Stimulated activated CD8-positive, alpha-beta memory T cell treated with anti-CD3 and anti-CD28 coated beads, Interleukin-4, amount 100 ng/mL, for 48 hours (primary cell): ENCODE measurements at regions not wholly inside any gene's neighbourhood (a gene's known extent, or its start where the extent isn't known, plus 50 kb on each side); places are given as distances from the start of the nearest gene placed in this dataset.
"Not testable (repeated sequence)": the region's sequence is repeated elsewhere in the genome, so short reads cannot be mapped to it uniquely, and the experiment has no call there.

ENCODE experiments used
- DNase-seq: peaks from one replicate; pipeline ENCODE4 v3.0.0-alpha.2; 2020

DNA sequence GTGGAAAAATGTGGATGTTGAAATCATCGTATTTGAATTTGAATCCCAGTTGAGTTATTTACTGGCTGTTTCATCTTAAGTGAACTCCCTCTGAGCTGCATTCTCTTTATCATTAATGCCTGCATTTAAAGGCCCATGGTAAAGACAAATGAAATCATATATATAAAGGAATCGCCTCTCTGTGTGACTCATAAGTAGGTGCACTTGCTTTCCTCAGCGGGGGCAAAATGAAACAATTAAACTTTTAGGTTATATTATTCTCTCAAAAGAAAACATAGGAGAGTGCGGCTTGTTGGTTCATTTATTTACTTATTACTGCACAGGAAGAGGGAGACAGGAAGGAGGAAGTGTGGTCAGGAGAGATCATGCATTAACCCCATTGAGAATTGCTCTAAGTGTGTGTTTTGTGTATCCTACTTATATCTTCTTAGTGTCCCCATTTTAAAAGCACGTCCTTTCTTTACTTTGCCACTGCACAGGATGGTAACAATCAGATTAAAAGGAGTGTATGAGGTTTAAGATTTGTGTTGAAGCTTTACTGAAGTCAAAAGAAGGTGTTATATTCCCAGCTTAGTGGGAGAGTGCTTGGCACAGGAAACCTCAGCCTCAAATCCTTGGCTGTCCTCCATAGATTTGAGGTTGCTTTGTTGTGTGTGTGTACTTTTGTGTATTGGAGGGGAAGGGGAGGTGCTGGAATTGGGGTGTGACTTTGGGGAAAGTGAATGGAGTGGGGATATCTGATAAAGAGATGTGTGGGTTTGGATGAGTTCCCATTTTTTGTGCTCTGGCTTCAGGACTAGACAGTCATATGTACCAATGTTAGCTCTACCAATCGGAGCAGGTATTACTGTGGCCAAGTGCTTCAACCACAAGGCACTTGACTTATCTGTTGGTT, 595.8 kb upstream of the NR2F2 start:
- DNase-seq: no peak

GRCh38 chr15:95737060-95737459, 593.4 kb upstream of the NR2F2 start:
- no peak for DNase-seq

GRCh38 chr15:95739131-95739530, 591.4 kb upstream of the NR2F2 start:
- no peak for DNase-seq

- no peak for DNase-seq
Observed at GRCh38 chr15:95741830-95742229, 588.7 kb upstream of the NR2F2 start.

DNA sequence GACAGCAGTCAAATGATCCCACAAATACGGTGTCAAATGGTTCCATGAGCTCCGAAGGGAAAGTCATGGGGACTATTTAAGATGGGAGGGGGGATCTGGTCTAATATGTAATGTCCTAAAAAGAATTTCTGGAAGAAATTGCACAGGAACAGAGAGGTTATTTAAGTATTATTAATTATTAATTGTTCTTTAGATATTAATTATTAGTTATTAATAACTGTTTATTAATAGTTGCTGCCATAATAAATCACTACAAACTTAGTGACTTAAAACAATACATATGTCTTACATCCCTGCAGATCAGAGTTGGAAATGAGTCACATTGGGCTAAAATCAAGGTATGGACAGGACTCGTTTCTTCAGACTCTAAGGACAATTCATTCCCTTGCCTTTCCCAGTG, 588.2 kb upstream of the NR2F2 start:
- no peak for DNase-seq

DNA sequence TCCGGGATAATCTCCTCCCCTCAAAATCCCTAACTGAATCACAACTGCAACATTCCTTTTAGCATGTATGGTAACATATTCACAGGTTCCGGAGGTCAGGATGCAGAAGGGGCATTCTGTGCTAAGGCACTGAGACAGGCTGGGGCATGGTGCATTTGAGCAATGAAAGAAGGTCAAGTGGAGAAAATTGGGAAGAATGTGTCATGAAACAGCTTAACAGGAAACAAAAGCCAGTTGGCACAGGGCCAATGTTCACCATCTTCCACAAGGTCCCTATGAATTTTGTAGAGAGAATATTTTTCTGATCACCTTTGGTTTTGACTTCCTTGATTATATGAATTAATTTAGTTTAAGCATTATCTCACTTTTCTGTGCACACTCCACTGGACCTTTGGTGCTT, 587.7 kb upstream of the NR2F2 start:
- no peak for DNase-seq

GRCh38 chr15:95757171-95757570, 573.3 kb upstream of the NR2F2 start:
- no peak for DNase-seq

DNA sequence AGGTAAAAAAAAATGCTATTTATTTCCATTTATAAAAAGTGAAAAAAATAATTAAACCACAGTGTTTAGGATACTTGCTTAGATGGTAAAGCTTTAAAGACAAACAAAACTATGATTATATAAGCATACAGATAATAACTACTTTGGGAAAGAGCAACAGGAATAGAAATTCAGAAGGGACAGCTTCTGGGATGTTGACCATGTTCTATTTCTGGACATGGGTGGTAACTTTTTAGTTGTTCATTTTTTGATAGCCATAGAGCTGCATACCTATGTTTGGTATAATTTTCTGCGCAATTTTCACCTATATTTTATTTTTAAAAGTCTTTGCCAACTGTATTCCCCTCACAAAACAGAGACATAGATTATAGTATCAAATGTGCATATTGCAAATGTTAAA, 572.0 kb upstream of the NR2F2 start:
- no peak for DNase-seq

- no peak for DNase-seq
Observed at GRCh38 chr15:95758851-95759250, 571.6 kb upstream of the NR2F2 start.

- DNase-seq: no peak
Observed at GRCh38 chr15:95760508-95760907, 570.0 kb upstream of the NR2F2 start.

- DNase-seq: no peak
Observed at GRCh38 chr15:95761501-95762165, 568.9 kb upstream of the NR2F2 start.

GRCh38 chr15:95763426-95763825, 567.1 kb upstream of the NR2F2 start:
- no peak for DNase-seq

DNA sequence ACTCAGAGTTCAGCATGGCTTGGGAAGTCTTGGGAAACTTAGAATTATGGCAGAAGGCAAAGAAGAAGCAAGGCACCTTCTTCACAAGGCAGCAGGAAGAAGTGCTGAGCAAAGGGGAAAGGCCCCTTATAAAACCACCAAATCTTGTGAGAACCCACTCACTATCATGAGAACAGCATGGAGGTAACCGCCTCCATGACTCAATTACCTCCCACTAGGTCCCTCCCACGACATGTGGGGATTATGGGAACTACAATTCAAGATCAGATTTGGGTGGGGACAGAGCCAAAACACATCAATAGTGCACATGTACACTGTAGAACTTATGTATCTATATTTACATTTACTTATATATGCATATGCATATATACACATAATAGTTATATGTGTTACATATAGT, 565.3 kb upstream of the NR2F2 start:
- no peak for DNase-seq

DNA sequence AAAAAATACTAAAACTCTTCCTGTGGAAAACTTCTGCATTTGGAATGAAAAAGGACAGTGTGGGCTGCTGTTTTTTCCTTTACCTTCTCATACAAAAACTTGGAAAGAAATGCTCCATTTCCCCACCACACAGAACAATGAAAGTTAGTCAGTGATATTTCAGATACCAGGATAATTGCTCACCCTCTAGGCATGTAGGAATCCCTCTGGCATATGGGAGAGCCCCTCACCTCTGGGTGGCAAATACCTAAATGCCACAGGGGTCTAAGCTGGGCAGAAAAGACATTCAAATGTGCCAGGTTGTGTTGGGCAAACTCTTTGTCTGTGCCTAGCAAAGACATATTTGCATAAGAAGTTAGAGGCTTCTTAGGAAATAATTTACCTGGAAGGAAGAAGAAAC, 560.3 kb upstream of the NR2F2 start:
- no peak for DNase-seq

DNA sequence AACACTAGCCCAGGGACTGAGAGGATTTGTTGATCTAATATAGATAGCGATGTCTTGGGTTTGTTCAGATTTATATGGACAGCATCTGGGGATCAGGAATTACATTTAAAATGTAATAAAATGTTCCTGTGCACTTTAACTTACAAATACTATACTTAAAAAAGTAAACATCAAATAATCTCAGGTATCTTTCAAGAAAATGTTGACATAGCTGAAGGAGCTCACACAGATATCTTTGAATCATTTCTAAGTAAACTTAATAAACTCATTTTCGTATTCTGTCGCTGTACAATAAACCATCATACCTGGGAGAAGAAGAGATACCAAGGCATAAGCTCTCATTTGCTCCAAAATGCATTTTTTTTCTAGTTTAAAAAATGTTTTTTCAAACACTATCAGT, 557.5 kb upstream of the NR2F2 start:
- no peak for DNase-seq

DNA sequence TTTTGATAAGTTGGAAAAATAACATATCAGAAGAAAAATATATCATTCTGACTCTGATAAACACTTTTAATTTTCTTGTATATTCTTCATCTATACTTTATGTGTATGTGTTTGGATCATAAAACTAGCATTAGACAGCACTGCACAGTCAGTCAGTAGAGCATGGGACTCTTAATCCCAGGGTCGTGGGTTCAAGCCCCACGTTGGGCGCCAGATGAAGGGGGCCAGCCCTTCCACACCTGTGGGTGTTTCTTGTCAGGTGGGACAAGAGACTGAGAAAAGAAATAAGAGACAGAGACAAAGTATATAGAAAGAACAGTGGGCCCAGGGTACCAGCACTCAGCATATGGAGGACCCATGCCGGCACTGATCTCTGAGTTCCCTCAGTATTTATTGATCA, 546.0 kb upstream of the NR2F2 start:
- no peak for DNase-seq

DNA sequence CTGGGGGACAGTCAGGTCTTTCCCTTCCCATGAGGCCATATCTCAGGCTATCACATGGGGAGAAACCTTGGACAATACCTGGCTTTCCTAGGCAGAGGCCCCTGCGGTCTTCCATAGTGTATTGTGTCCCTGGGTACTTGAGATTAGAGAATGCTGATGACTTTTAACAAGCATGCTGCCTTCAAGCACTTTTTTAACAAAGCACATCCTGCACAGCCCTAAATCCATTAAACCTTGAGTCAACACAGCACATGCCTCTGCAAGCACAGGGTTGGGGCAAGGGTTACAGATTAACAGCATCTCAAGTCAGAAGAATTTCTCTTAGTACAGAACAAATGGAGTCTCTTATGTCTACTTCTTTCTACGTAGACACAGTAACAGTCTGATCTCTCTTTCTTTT, 545.2 kb upstream of the NR2F2 start:
- DNase-seq: not testable (repeated sequence)

DNA sequence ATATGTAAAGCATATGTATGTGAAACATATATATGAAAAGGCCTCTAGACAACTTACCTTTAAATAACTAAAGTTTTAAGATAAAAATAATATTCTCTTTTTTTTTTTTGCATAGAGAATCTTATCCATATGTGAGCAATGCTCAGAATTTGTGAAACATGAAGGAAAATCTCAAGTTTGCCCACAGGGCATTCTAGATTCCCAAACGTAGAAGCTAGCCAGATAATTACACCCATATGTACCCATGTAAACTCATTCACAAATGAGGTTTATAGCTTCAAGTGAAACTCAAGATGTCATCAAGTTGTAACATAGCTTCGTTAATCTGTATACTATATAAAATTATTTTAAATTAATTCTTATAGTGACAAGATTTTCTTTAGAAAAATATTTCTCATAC, 537.3 kb upstream of the NR2F2 start:
- DNase-seq: no peak

- no peak for DNase-seq
Observed at GRCh38 chr15:95795386-95795785, 535.1 kb upstream of the NR2F2 start.

DNA sequence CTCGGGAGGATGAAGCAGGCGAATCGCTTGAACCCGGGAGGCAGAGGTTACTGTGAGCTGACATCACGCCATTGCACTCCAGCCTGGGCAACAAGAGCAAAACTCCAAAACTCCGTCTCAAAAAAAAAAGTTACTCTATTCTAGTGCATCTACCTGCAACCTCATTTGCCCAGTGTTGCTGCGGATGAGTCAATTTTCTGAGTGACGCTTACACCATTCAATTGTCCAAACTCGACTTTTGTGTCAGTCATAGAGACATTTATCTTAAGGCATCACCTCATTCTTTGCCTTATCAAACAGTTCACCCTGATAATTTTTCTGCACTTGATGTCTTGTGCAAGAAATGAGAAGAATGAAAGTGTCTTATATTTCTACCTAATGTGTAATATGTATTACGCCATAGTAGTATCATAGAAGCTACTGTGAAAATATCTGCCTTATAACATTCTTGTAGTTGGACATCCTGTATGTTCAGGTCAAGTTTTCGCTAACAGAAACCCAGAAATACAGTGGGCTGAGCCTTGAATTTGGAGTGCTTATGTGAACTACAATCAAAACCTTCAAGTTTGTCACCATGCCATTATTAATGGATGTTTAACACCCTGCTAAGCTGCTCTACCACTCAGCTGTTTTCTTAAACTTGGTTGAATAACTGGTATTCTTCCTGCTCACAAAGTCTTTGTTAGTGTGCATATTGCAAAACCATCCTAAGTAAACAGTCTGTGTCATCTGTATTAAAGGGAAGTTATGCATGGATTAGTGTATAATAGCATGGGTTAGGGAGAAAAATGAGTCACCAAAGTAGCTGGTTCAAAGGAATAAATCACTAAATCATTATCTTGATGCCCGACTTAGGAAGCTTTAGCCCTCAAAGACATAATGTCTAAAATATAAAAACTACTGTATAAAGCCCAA, 531.0 kb upstream of the NR2F2 start:
- no peak for DNase-seq

DNA sequence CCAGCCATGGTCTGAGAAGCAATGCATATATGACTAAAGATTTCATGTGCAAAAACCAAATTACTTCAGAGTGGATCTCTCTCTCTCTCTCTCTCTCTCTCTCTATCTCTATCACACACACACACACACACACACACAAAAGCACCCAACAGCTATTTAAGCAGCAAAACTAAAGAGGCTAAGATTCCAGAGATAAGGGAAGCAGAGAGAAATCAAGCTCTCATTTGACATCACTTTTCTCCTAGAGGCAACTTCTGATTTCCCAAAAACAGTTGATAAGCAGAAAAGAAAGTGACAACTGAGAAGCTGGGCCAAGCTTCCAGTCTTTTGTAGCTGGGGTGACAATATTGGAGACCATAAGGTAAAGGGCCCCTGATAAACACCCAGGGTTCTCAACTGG, 526.0 kb upstream of the NR2F2 start:
- DNase-seq: no peak

DNA sequence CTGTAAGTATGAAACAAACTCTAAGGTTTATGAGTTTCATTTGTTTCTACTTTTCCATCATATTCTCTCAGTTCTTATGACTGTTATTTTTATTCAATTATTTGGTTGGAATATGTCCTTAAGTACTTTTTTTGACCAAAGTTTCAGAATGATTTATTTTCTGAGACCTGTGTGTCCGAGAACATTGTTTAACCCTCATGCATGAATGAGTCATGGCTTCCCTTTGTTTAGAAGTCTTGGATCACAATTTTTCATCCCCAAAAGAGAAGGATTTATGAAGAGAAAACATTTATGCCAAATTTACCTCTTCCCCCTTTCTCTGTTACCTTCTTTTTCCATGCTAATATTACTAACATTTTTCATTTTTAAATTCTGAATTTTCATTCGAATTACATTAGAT, 518.0 kb upstream of the NR2F2 start:
- DNase-seq: no peak

- DNase-seq: no peak
Observed at GRCh38 chr15:95814908-95815307, 515.6 kb upstream of the NR2F2 start.

DNA sequence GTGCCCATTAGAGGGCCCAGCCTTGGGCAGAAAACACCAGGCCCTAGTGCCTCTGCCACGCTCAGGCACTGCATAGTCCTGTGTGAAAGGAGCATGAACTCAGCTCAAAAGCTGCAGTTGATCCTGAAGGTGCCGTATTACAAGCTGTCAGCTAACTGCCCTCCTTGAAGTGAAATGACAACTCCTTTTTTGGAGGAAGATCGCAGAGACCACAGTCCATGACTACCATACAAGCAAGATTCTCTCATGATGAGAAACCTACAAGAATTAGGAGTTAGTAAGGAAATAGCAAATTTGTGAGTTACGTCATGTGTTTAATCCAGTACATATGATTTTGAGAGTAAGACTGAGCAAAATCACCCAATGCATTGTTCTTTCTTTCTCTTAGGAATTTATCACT, 513.9 kb upstream of the NR2F2 start:
- DNase-seq: no peak
